ENCODE measurements at regions not wholly inside any gene's neighbourhood (a gene's known extent, or its start where the extent isn't known, plus 50 kb on each side); places are given as distances from the start of the nearest gene placed in this dataset.

DNA sequence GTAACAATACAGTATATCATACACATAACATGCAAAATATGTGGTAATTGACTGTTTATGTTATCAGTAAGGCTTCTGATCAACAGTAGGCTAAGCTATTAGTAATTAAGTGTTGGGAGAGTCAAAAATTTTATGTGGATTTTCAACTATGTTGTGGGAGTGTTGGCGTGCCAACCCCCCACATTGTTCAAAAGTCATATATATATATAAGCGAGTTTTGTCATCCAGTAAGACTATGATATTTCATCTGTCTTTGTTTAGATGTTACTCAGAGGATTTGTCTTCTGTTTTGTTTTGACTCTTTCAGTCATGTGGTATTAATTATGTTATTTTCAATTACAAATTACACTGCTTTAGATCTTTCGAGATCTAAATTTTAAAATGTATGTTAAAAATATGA lies 51.0 kb upstream of the RAP2B start:
- TF ChIP-seq, protein P1, sequence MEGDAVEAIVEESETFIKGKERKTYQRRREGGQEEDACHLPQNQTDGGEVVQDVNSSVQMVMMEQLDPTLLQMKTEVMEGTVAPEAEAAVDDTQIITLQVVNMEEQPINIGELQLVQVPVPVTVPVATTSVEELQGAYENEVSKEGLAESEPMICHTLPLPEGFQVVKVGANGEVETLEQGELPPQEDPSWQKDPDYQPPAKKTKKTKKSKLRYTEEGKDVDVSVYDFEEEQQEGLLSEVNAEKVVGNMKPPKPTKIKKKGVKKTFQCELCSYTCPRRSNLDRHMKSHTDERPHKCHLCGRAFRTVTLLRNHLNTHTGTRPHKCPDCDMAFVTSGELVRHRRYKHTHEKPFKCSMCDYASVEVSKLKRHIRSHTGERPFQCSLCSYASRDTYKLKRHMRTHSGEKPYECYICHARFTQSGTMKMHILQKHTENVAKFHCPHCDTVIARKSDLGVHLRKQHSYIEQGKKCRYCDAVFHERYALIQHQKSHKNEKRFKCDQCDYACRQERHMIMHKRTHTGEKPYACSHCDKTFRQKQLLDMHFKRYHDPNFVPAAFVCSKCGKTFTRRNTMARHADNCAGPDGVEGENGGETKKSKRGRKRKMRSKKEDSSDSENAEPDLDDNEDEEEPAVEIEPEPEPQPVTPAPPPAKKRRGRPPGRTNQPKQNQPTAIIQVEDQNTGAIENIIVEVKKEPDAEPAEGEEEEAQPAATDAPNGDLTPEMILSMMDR (conservative IDR thresholded peaks at IDR 0.05 in 1 of 2, IDR thresholded peaks at IDR 0.05 in 1 of 2; ENCODE audit: low read depth in 1 of 2, low read length in 2 of 2) = no peak
- no peak for TF ChIP-seq EZH2 (IDR thresholded peaks at IDR 0.05; ENCODE audit: low read length, missing control alignments)

Data from fibroblast of lung (primary cell).